ENCODE measurements at regions not wholly inside any gene's neighbourhood (a gene's known extent, or its start where the extent isn't known, plus 50 kb on each side); places are given as distances from the start of the nearest gene placed in this dataset.

GRCh38 chr12:92625639-92626310 lies 77.0 kb upstream of the PLEKHG7 start:
- TF ChIP-seq CTCF (IDR thresholded peaks at IDR 0.05) = no peak
- TF ChIP-seq POLR2A (IDR thresholded peaks at IDR 0.05) = no peak

Measured in heart left ventricle (tissue), 13 donors.